Small intestine (tissue), 7 donors: ENCODE measurements at regions not wholly inside any gene's neighbourhood (a gene's known extent, or its start where the extent isn't known, plus 50 kb on each side); places are given as distances from the start of the nearest gene placed in this dataset.
"Not testable (repeated sequence)": the region's sequence is repeated elsewhere in the genome, so short reads cannot be mapped to it uniquely, and the experiment has no call there.

Experiments
- DNase-seq, 2 donors: peaks; one replicate each; pipeline versions ENCODE4 v3.0.0 to v3.0.0-alpha.2; 2013
- FAIRE-seq: peaks from 2 replicates; lab custom pipeline; 2012; peaks lifted over from hg19 to GRCh38; lab: Jason Lieb, UNC
- H3K27ac ChIP-seq, 3 donors: one replicate each; pipeline ENCODE4 v1.5.1; 2013; ENCODE audit warnings: low read length in 2 of 3, mild to moderate bottlenecking in 2 of 3, control low read depth in 1 of 3, inconsistent platforms in 1 of 3, low read depth in 1 of 3, moderate library complexity in 1 of 3
- H3K27me3 ChIP-seq, 3 donors: one replicate each; pipeline ENCODE4 v1.6.1; 2013; ENCODE audit warnings: low read length in 3 of 3, inconsistent platforms in 1 of 3; ENCODE audit not compliant: control insufficient read depth in 3 of 3, insufficient read depth in 3 of 3
- H3K36me3 ChIP-seq, 3 donors: one replicate each; pipeline ENCODE4 v1.6.1; 2013; ENCODE audit warnings: low read length in 3 of 3, inconsistent platforms in 1 of 3, low read depth in 1 of 3, mild to moderate bottlenecking in 1 of 3, moderate library complexity in 1 of 3; ENCODE audit not compliant: control insufficient read depth in 3 of 3, insufficient read depth in 2 of 3
- H3K4me1 ChIP-seq, 3 donors: one replicate each; pipeline ENCODE4 v1.6.1; 2013; ENCODE audit warnings: low read length in 2 of 3, inconsistent platforms in 1 of 3, low read depth in 1 of 3, mild to moderate bottlenecking in 1 of 3, moderate library complexity in 1 of 3; ENCODE audit not compliant: control insufficient read depth in 3 of 3, insufficient read depth in 2 of 3
- H3K4me3 ChIP-seq, 3 donors: one replicate each; pipeline ENCODE4 v1.5.1; 2013; ENCODE audit warnings: low read length in 3 of 3, control low read depth in 1 of 3, inconsistent platforms in 1 of 3, low read depth in 1 of 3, mild to moderate bottlenecking in 1 of 3, moderate library complexity in 1 of 3
- H3K9me3 ChIP-seq, 2 donors: one replicate each; pipeline ENCODE4 v1.6.1; 2013; ENCODE audit warnings: low read depth in 1 of 2, low read length in 1 of 2; ENCODE audit not compliant: control insufficient read depth in 2 of 2, insufficient read depth in 1 of 2
- WGBS, 3 donors: extraction: QIAGEN DNeasy Blood & Tissue Kit; methylation state at CpG; one replicate each; pipeline ENCODE4 v1.1.7; 2013; 5-methylcytosine and 5-hydroxymethylcytosine counted together
- donor health status: healthy with polysubstance abuse.
- donor health status: control.
- donor health status: control.
- donor health status: Bipolar disorder and iron deficiency.
- donor health status: healthy.

- Histone ChIP-seq H3K27ac (no peak overlapping the region), H3K4me1 (no peaks in the 10 kb centered on the region), H3K9me3 (no peaks in the 10 kb centered on the region), H3K4me3 (no peak overlapping the region), H3K27me3 (no peaks in the 10 kb centered on the region), H3K36me3 (no peaks in the 10 kb centered on the region)
- DNase-seq = no peak
- WGBS, 3 donors = 85 to 96% (median 93%) methylated on average over 1 of the region's 1 CpG
- FAIRE-seq = no peak
These were observed 213.1 kb downstream of the BTBD3 start for GRCh38 chr20:12130781-12131180.

- WGBS, 3 donors = 64 to 79% (median 65%) methylated on average over 2 of the region's 2 CpGs
- Histone ChIP-seq H3K9me3 (no peaks in the 10 kb centered on the region), H3K36me3 (no peaks in the 10 kb centered on the region), H3K4me1 (no peaks in the 10 kb centered on the region), H3K27ac (no peak overlapping the region), H3K4me3 (no peak overlapping the region), H3K27me3 (no peaks in the 10 kb centered on the region)
- DNase-seq = no peak
- no peak for FAIRE-seq
These were observed 215.9 kb downstream of the BTBD3 start for GRCh38 chr20:12133553-12133952.

GRCh38 chr20:12145951-12146350 lies 228.3 kb downstream of the BTBD3 start:
- not testable (repeated sequence) for H3K9me3 ChIP-seq, H3K27me3 ChIP-seq, H3K4me1 ChIP-seq, DNase-seq, FAIRE-seq, H3K36me3 ChIP-seq, H3K27ac ChIP-seq, H3K4me3 ChIP-seq
- WGBS, 3 donors = 86 to 100% (median 92%) methylated on average over 1 of the region's 1 CpG

- Histone ChIP-seq H3K27me3 (no peaks in the 10 kb centered on the region), H3K36me3 (no peaks in the 10 kb centered on the region), H3K27ac (no peak overlapping the region), H3K4me1 (no peaks in the 10 kb centered on the region), H3K9me3 (peaks cover 0 to 2% of the 10 kb centered on the region in 2 donors), H3K4me3 (no peak overlapping the region)
- 38 to 48% (median 38%) methylated on average over 1 of the region's 1 CpG for WGBS, 3 donors
- no peak for DNase-seq
- no peak for FAIRE-seq
These were observed 235.3 kb downstream of the BTBD3 start for GRCh38 chr20:12152996-12153395.

- Histone ChIP-seq H3K4me3 (no peak overlapping the region), H3K36me3 (no peaks in the 10 kb centered on the region), H3K9me3 (peaks cover 0 to 2% of the 10 kb centered on the region in 2 donors), H3K27me3 (no peaks in the 10 kb centered on the region), H3K4me1 (no peaks in the 10 kb centered on the region), H3K27ac (no peak overlapping the region)
- DNase-seq = no peak
- WGBS, 3 donors = 74 to 84% (median 79%) methylated on average over 2 of the region's 2 CpGs
- FAIRE-seq = no peak
These were observed 235.9 kb downstream of the BTBD3 start for GRCh38 chr20:12153628-12154027.

GRCh38 chr20:12156252-12156651 lies 238.6 kb downstream of the BTBD3 start:
- peaks cover 0 to 2% of the 10 kb centered on the region in 2 donors for H3K9me3 ChIP-seq
- H3K4me1 ChIP-seq = no peaks in the 10 kb centered on the region
- FAIRE-seq (no peak), DNase-seq (no peak)
- H3K27me3 ChIP-seq = no peaks in the 10 kb centered on the region
- WGBS, 3 donors = 88 to 97% (median 93%) methylated on average over 4 of the region's 4 CpGs
- no peaks in the 10 kb centered on the region for H3K36me3 ChIP-seq
- H3K27ac ChIP-seq = no peak overlapping the region
- no peak overlapping the region for H3K4me3 ChIP-seq

- no peak for DNase-seq
- FAIRE-seq = no peak
- Histone ChIP-seq H3K9me3 (no peaks in the 10 kb centered on the region), H3K4me3 (no peak overlapping the region), H3K4me1 (no peaks in the 10 kb centered on the region), H3K36me3 (no peaks in the 10 kb centered on the region), H3K27ac (no peak overlapping the region), H3K27me3 (no peaks in the 10 kb centered on the region)
- 91 to 96% (median 94%) methylated on average over 6 of the region's 6 CpGs for WGBS, 3 donors
These were observed 241.6 kb downstream of the BTBD3 start for GRCh38 chr20:12159261-12159660.

- DNase-seq (no peak), FAIRE-seq (no peak)
- Histone ChIP-seq H3K27ac (no peak overlapping the region), H3K36me3 (no peaks in the 10 kb centered on the region), H3K27me3 (no peaks in the 10 kb centered on the region), H3K9me3 (peaks cover 0 to 1% of the 10 kb centered on the region in 2 donors), H3K4me1 (no peaks in the 10 kb centered on the region), H3K4me3 (no peak overlapping the region)
- 89 to 90% (median 90%) methylated on average over 2 of the region's 2 CpGs for WGBS, 3 donors
These were observed 244.0 kb downstream of the BTBD3 start for GRCh38 chr20:12161734-12162133.

GRCh38 chr20:12166053-12166717 lies 248.5 kb downstream of the BTBD3 start:
- peaks cover 1 to 3% of the 10 kb centered on the region in 2 donors for H3K9me3 ChIP-seq
- no peaks in the 10 kb centered on the region for H3K4me1 ChIP-seq
- H3K27me3 ChIP-seq = no peaks in the 10 kb centered on the region
- DNase-seq (peak in 1 of 2 donors; percentile 6), FAIRE-seq (no peak)
- 57 to 71% (median 70%) methylated on average over 4 of the region's 4 CpGs for WGBS, 3 donors
- H3K36me3 ChIP-seq = no peaks in the 10 kb centered on the region
- peak overlapping the region in 1 of 3 donors; percentile 64 for H3K27ac ChIP-seq
- no peak overlapping the region for H3K4me3 ChIP-seq
